H1 (cell line): ENCODE measurements at regions not wholly inside any gene's neighbourhood (a gene's known extent, or its start where the extent isn't known, plus 50 kb on each side); places are given as distances from the start of the nearest gene placed in this dataset.

Source experiments
- CTCF ChIA-PET: fragments of 300-600 bp; sonication (Branson Sonifier 250); formaldehyde crosslinking; loops from one replicate; lab custom pipeline; 2021; ENCODE audit not compliant: partially characterized antibody; lab: Charles Lee
- POLR2A ChIA-PET: fragments of 300-600 bp; sonication (Branson Sonifier 250); formaldehyde crosslinking; loops from one replicate; lab custom pipeline; 2021; ENCODE audit warnings: inconsistent platforms; ENCODE audit not compliant: partially characterized antibody; lab: Charles Lee
- DNase-seq, 2 experiments: peaks; one replicate each; pipeline versions ENCODE4 v3.0.0 to v3.0.0-alpha.2; 2010 to 2022; ENCODE audit warnings: low spot score in 2 of 2, low read depth in 1 of 2, mixed read lengths in 1 of 2
- FAIRE-seq: peaks from 2 replicates; lab custom pipeline; 2011; peaks lifted over from hg19 to GRCh38; lab: Jason Lieb, UNC
- H2AFZ ChIP-seq: 2 replicates; pipeline ENCODE4 v1.8.1; 2012; ENCODE audit warnings: low read length, inconsistent platforms
- H2AK5ac ChIP-seq: 2 replicates; pipeline ENCODE4 v1.6.1; 2013; ENCODE audit warnings: low read depth, low read length
- H2BK120ac ChIP-seq: replicated peaks from 2 replicates; pipeline ENCODE3; 2013; ENCODE audit warnings: low read depth, low read length, inconsistent platforms
- H2BK12ac ChIP-seq: 2 replicates; pipeline ENCODE4 v1.6.1; 2013; ENCODE audit warnings: low read depth, low read length
- H2BK15ac ChIP-seq: 2 replicates; pipeline ENCODE4 v1.6.1; 2013; ENCODE audit warnings: low read length
- H2BK20ac ChIP-seq: 2 replicates; pipeline ENCODE4 v1.6.1; 2013; ENCODE audit warnings: low read length
- H2BK5ac ChIP-seq: 2 replicates; pipeline ENCODE4 v1.6.1; 2013; ENCODE audit warnings: low read depth, low read length
- H3K14ac ChIP-seq: 2 replicates; pipeline ENCODE4 v1.6.1; 2013; ENCODE audit warnings: inconsistent platforms; ENCODE audit not compliant: insufficient read length
- H3K18ac ChIP-seq: 2 replicates; pipeline ENCODE4 v1.6.1; 2013; ENCODE audit warnings: low read length; ENCODE audit errors: extremely low read depth
- H3K23ac ChIP-seq: 2 replicates; pipeline ENCODE4 v1.6.1; 2013; ENCODE audit warnings: inconsistent platforms; ENCODE audit not compliant: insufficient read length
- H3K23me2 ChIP-seq: 2 replicates; pipeline ENCODE4 v1.6.1; 2013; ENCODE audit warnings: low read depth, low read length
- H3K27ac ChIP-seq: 2 replicates; pipeline ENCODE4 v1.6.1; 2011; ENCODE audit warnings: low read depth, low read length, inconsistent platforms
- H3K27me3 ChIP-seq, 4 experiments: replicated peaks in 1 of 4; 1 replicate in 1 of 4; 2 replicates in 3 of 4; pipeline versions ENCODE4 v1.6.1 to v1.8.1; 2011 to 2013; ENCODE audit warnings: low read length in 3 of 4, mild to moderate bottlenecking in 3 of 4, inconsistent platforms in 2 of 4, mixed read lengths in 2 of 4, moderate library complexity in 1 of 4; ENCODE audit not compliant: control insufficient read depth in 3 of 4, insufficient read depth in 3 of 4; ENCODE audit errors: extremely low read depth in 1 of 4
- H3K36me3 ChIP-seq, 4 experiments: 2 replicates each; pipeline versions ENCODE4 v1.6.1 to v1.8.1; 2011 to 2013; ENCODE audit warnings: mild to moderate bottlenecking in 4 of 4, low read length in 3 of 4, moderate library complexity in 2 of 4, control low read depth in 1 of 4, inconsistent platforms in 1 of 4; ENCODE audit not compliant: insufficient read depth in 4 of 4, control insufficient read depth in 2 of 4
- H3K4ac ChIP-seq: replicated peaks from 2 replicates; pipeline ENCODE3; 2013; ENCODE audit warnings: low read length, low read depth, mixed read lengths, inconsistent platforms; ENCODE audit not compliant: insufficient read length
- H3K4me1 ChIP-seq, 4 experiments: replicated peaks in 1 of 4; 1 replicate in 1 of 4; 2 replicates in 3 of 4; pipeline versions ENCODE4 v1.6.1 to v1.8.1; 2011 to 2013; ENCODE audit warnings: low read length in 3 of 4, inconsistent platforms in 2 of 4, mixed read lengths in 1 of 4; ENCODE audit not compliant: insufficient read depth in 4 of 4, control insufficient read depth in 3 of 4
- H3K4me2 ChIP-seq, 2 experiments: 2 replicates each; pipeline versions ENCODE4 v1.6.1 to v1.8.1; 2011 to 2013; ENCODE audit warnings: low read depth in 2 of 2, low read length in 2 of 2, control low read depth in 1 of 2, inconsistent platforms in 1 of 2, mild to moderate bottlenecking in 1 of 2; ENCODE audit not compliant: insufficient read depth in 1 of 2
- H3K4me3 ChIP-seq, 4 experiments: fragments of 200-600, 300-600 bp in 1 of 4; sonication (generic), shearing (Covaris generic), sonication (Bioruptor Twin) in 1 of 4; 2 replicates each; pipeline versions ENCODE4 v1.5.1 to v1.8.1; 2011 to 2016; ENCODE audit warnings: low read length in 4 of 4, low read depth in 3 of 4, control low read depth in 2 of 4, inconsistent platforms in 2 of 4, mild to moderate bottlenecking in 2 of 4, mixed read lengths in 1 of 4, moderate library complexity in 1 of 4; ENCODE audit not compliant: insufficient read depth in 2 of 4; ENCODE audit errors: extremely low read depth in 1 of 4
- H3K56ac ChIP-seq: replicated peaks from 2 replicates; pipeline ENCODE3; 2013; ENCODE audit warnings: low read depth, mild to moderate bottlenecking, mixed read lengths, low read length, inconsistent platforms; ENCODE audit not compliant: insufficient read length
- H3K79me1 ChIP-seq: 2 replicates; pipeline ENCODE4 v1.6.1; 2013; ENCODE audit warnings: low read depth, low read length, control low read depth
- H3K79me2 ChIP-seq, 2 experiments: 2 replicates each; pipeline versions ENCODE4 v1.6.1 to v1.8.1; 2012 to 2013; ENCODE audit warnings: low read length in 2 of 2, mild to moderate bottlenecking in 2 of 2, inconsistent platforms in 1 of 2; ENCODE audit not compliant: insufficient read depth in 2 of 2, control insufficient read depth in 1 of 2
- H3K9ac ChIP-seq, 4 experiments: replicated peaks in 1 of 4; 1 replicate in 1 of 4; 2 replicates in 3 of 4; pipeline versions ENCODE4 v1.6.1 to v1.8.1; 2011 to 2013; ENCODE audit warnings: low read depth in 3 of 4, low read length in 3 of 4, control low read depth in 2 of 4, mild to moderate bottlenecking in 2 of 4, moderate library complexity in 2 of 4, inconsistent platforms in 1 of 4; ENCODE audit errors: extremely low read depth in 1 of 4
- H3K9me3 ChIP-seq, 2 experiments: 2 replicates each; pipeline versions ENCODE4 v1.6.1 to v1.8.1; 2012 to 2013; ENCODE audit warnings: mild to moderate bottlenecking in 2 of 2, moderate library complexity in 2 of 2, control low read depth in 1 of 2, inconsistent platforms in 1 of 2, low read depth in 1 of 2, low read length in 1 of 2, mixed read lengths in 1 of 2; ENCODE audit not compliant: insufficient read depth in 2 of 2
- H4K20me1 ChIP-seq, 2 experiments: replicated peaks in 1 of 2; 2 replicates each; pipeline versions ENCODE3 to v1.8.1; 2011 to 2013; ENCODE audit warnings: inconsistent platforms in 2 of 2, low read length in 2 of 2, mild to moderate bottlenecking in 1 of 2; ENCODE audit not compliant: insufficient read depth in 2 of 2, control insufficient read depth in 1 of 2
- H4K5ac ChIP-seq: 2 replicates; pipeline ENCODE4 v1.6.1; 2013; ENCODE audit warnings: low read length, low read depth, mixed read lengths, inconsistent platforms; ENCODE audit not compliant: insufficient read length
- H4K8ac ChIP-seq: 2 replicates; pipeline ENCODE4 v1.8.0; 2013; ENCODE audit warnings: mild to moderate bottlenecking, moderate library complexity, low read length, inconsistent platforms; ENCODE audit not compliant: insufficient read depth; ENCODE audit errors: extremely low read depth
- H4K91ac ChIP-seq: replicated peaks from 2 replicates; pipeline ENCODE3; 2013; ENCODE audit warnings: low read length, mixed read lengths, inconsistent platforms; ENCODE audit not compliant: insufficient read length
- JUND ChIP-seq: IDR thresholded peaks from 2 replicates; pipeline ENCODE4 v1.6.1; 2011; ENCODE audit warnings: mild to moderate bottlenecking, improper control_type of control experiment, low read length
- WGBS, 2 experiments: shearing (Covaris generic) in 1 of 2; methylation state at CpG; one replicate each; pipeline versions ENCODE4 v1.1.6 to v1.1.7; 2013 to 2015; ENCODE audit warnings: low lambda C conversion rate in 2 of 2, mixed read lengths in 2 of 2, inconsistent platforms in 1 of 2, low coverage in 1 of 2, missing lambda C conversion rate in 1 of 2; ENCODE audit not compliant: insufficient replicate concordance in 2 of 2, insufficient coverage in 1 of 2, insufficient read length in 1 of 2; ENCODE audit errors: extremely low coverage in 1 of 2, missing lambda C conversion rate in 1 of 2; 5-methylcytosine and 5-hydroxymethylcytosine counted together

DNA sequence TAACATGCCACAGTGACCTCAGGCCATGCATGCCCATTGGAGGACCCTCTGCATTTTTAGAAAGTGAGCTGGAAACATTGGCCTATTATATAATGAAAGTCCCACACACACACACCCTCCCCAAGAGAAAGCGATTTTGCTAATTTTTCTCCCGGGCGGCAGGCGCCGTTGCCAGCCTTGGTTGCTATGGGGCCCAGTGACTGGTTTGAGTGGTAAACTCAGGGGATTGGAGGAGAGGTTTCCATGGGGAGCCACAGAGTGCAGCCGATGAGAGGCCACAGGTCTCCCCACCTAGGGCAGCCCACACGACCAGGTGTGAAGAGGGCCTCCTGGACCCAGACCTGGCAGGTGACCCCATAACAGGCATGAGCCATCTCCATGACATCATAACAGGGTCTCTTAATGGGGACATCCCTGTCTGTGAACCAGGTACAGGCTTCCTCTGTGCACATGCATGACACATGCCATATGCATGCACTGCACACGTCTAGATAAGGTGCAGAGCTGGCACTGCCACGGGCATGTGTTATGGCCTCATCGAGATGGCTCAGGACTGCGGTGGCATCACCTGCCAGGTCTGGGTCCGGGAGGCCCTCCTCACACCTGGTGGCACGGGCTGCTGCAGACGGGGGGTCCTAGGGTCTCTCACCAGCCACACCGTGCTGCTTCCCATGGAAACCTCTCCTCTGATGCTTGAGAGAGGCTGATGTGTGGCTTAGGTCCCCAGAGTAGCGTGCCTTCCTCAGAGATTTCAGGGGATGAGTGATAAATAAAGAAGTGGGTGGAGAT lies 144.1 kb downstream of the RBFOX3 start:
- no peak overlapping the region for H3K14ac ChIP-seq
- H3K79me2 ChIP-seq = no peaks in the 10 kb centered on the region
- WGBS, 2 experiments = 96% methylated on average over 16 of the region's 16 CpGs; no CpG with 5 or more reads in 1 of the 2 experiments
- H4K5ac ChIP-seq = no peak overlapping the region
- H3K27ac ChIP-seq = no peak overlapping the region
- H3K9me3 ChIP-seq = peaks cover 0 to 3% of the 10 kb centered on the region in 2 experiments; a peak in 1 of 4 replicates
- H4K8ac ChIP-seq = peak overlapping the region; percentile 35
- no peak for TF ChIP-seq JUND
- DNase-seq (no peak), FAIRE-seq (no peak)
- H3K18ac ChIP-seq = no peak overlapping the region
- H3K36me3 ChIP-seq = no peaks in the 10 kb centered on the region
- ChIA-PET POLR2A (no interaction called here), CTCF (interaction anchor here (1.0 to 1.5 kb wide), 2 partner anchors 9 to 73 kb away, joined by 3 to 5 read pairs; no protein-coding TSS in a partner anchor)
- no peaks in the 10 kb centered on the region for H3K79me1 ChIP-seq
- no peaks in the 10 kb centered on the region for H4K20me1 ChIP-seq
- peaks cover 0 to 3% (median under 1%) of the 10 kb centered on the region in 4 experiments; a peak in 1 of 7 replicates for H3K4me1 ChIP-seq
- H2AK5ac ChIP-seq = no peak overlapping the region
- no peak overlapping the region for H2BK20ac ChIP-seq
- no peak overlapping the region for H2BK120ac ChIP-seq
- no peak overlapping the region for H3K56ac ChIP-seq
- H3K4me2 ChIP-seq = no peak overlapping the region
- no peak overlapping the region for H4K91ac ChIP-seq
- no peak overlapping the region for H3K23ac ChIP-seq
- no peak overlapping the region for H3K9ac ChIP-seq
- peaks cover 7% of the 10 kb centered on the region; the same call in 1 of the 2 replicates for H3K23me2 ChIP-seq
- no peak overlapping the region for H2AFZ ChIP-seq
- no peak overlapping the region for H3K4ac ChIP-seq
- H3K4me3 ChIP-seq = no peak overlapping the region
- H3K27me3 ChIP-seq = no peaks in the 10 kb centered on the region
- no peak overlapping the region for H2BK15ac ChIP-seq
- H2BK12ac ChIP-seq = no peak overlapping the region
- H2BK5ac ChIP-seq = no peak overlapping the region
